ENCODE measurements at regions not wholly inside any gene's neighbourhood (a gene's known extent, or its start where the extent isn't known, plus 50 kb on each side); places are given as distances from the start of the nearest gene placed in this dataset.

DNA sequence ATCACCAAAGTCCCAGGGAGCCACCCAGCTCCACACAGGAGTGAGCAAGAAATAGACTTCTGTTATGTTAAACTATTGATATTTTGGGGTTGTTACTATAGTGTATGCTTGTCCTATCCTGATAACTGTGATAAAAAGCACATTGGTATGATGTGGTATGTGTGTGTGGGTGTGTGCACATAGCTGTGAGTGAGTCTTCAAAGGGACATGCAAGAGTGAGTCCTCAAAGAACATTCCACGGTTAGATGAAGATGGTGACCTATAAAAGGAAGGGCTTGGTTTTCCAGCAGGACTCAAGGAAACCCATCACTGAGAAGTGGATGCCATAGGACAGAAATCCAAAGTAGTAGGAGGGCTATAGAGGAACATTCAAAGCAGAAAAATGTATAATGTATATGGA is 342.9 kb downstream of the TSN start:
- H3K27me3 ChIP-seq (ENCODE audit: insufficient read depth, poor library complexity, severe bottlenecking): no peaks in the 10 kb centered on the region
- DNase-seq (ENCODE audit: low read depth in 1 of 2, low spot score in 1 of 2): no peak
- TF ChIP-seq GABPA (IDR thresholded peaks at IDR 0.05; ENCODE audit: low read depth) (no peak), SPI1 (IDR thresholded peaks at IDR 0.05; ENCODE audit: borderline replicate concordance, low read depth) (no peak), POLR2AphosphoS5 (IDR thresholded peaks at IDR 0.05; ENCODE audit: low read depth) (no peak)
- TF ChIP-seq, protein P1, sequence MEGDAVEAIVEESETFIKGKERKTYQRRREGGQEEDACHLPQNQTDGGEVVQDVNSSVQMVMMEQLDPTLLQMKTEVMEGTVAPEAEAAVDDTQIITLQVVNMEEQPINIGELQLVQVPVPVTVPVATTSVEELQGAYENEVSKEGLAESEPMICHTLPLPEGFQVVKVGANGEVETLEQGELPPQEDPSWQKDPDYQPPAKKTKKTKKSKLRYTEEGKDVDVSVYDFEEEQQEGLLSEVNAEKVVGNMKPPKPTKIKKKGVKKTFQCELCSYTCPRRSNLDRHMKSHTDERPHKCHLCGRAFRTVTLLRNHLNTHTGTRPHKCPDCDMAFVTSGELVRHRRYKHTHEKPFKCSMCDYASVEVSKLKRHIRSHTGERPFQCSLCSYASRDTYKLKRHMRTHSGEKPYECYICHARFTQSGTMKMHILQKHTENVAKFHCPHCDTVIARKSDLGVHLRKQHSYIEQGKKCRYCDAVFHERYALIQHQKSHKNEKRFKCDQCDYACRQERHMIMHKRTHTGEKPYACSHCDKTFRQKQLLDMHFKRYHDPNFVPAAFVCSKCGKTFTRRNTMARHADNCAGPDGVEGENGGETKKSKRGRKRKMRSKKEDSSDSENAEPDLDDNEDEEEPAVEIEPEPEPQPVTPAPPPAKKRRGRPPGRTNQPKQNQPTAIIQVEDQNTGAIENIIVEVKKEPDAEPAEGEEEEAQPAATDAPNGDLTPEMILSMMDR (IDR thresholded peaks at IDR 0.05; ENCODE audit: insufficient read depth, low read length): no peak
- no peak overlapping the region for H3K27ac ChIP-seq (replicated peaks)
- no peak overlapping the region for H3K4me3 ChIP-seq (replicated peaks; ENCODE audit: insufficient read depth, low read length)

DNA sequence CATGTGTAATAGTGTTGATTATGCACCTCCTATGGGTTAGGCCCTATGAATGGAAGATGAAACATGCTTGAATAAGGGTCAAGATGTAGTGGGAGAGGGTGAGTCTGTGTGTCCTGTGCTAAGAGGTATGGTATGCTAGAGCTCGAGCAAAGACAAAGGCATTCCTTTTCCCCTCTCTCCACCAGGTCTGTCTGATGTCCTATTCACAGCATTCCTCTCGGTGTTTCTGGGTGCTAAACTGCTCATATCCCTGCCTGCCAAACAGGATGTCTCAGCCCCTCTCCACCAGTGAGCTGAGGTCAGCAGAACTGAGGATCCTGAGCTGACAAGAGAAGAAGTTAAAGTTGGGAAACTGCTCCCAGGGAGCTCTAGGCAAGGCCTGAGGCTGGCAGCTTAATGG is 344.9 kb downstream of the TSN start:
- DNase-seq (ENCODE audit: low read depth in 1 of 2, low spot score in 1 of 2): no peak
- H3K27ac ChIP-seq (replicated peaks): no peak overlapping the region
- no peaks in the 10 kb centered on the region for H3K27me3 ChIP-seq (ENCODE audit: insufficient read depth, poor library complexity, severe bottlenecking)
- no peak for TF ChIP-seq GABPA (IDR thresholded peaks at IDR 0.05; ENCODE audit: low read depth)
- TF ChIP-seq, protein P2, sequence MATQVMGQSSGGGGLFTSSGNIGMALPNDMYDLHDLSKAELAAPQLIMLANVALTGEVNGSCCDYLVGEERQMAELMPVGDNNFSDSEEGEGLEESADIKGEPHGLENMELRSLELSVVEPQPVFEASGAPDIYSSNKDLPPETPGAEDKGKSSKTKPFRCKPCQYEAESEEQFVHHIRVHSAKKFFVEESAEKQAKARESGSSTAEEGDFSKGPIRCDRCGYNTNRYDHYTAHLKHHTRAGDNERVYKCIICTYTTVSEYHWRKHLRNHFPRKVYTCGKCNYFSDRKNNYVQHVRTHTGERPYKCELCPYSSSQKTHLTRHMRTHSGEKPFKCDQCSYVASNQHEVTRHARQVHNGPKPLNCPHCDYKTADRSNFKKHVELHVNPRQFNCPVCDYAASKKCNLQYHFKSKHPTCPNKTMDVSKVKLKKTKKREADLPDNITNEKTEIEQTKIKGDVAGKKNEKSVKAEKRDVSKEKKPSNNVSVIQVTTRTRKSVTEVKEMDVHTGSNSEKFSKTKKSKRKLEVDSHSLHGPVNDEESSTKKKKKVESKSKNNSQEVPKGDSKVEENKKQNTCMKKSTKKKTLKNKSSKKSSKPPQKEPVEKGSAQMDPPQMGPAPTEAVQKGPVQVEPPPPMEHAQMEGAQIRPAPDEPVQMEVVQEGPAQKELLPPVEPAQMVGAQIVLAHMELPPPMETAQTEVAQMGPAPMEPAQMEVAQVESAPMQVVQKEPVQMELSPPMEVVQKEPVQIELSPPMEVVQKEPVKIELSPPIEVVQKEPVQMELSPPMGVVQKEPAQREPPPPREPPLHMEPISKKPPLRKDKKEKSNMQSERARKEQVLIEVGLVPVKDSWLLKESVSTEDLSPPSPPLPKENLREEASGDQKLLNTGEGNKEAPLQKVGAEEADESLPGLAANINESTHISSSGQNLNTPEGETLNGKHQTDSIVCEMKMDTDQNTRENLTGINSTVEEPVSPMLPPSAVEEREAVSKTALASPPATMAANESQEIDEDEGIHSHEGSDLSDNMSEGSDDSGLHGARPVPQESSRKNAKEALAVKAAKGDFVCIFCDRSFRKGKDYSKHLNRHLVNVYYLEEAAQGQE (IDR thresholded peaks at IDR 0.05; ENCODE audit: insufficient replicate concordance, low read depth): no peak
- H3K4me3 ChIP-seq (replicated peaks; ENCODE audit: insufficient read depth, low read length): no peak overlapping the region

DNA sequence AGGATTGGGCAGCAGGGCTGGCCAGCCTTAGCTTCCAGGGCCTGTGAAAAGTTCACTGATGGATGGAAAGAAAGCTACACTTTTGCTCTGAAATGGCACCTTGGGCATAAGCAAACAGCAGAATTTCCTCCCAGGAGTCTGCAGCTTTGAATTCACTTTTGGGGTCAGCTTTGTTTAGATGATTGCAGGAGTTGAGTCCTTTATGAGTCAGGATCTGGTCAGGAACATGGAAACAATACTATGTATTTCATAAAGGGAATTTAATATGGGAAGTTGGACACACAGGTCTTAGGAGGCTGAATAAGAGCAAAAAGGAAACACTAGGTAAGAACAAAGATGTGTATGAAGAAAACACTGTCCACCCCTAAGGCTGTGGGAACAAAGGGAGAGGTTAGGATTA is 345.3 kb downstream of the TSN start:
- H3K27me3 ChIP-seq (ENCODE audit: insufficient read depth, poor library complexity, severe bottlenecking): no peaks in the 10 kb centered on the region
- H3K27ac ChIP-seq (replicated peaks): no peak overlapping the region
- TF ChIP-seq, protein P2 (IDR thresholded peaks at IDR 0.05; ENCODE audit: insufficient replicate concordance, low read depth): no peak
- TF ChIP-seq, protein P1 (IDR thresholded peaks at IDR 0.05; ENCODE audit: insufficient read depth, low read length): no peak
- TF ChIP-seq GABPA (IDR thresholded peaks at IDR 0.05; ENCODE audit: low read depth) (no peak), SPI1 (IDR thresholded peaks at IDR 0.05; ENCODE audit: borderline replicate concordance, low read depth) (no peak), POLR2AphosphoS5 (IDR thresholded peaks at IDR 0.05; ENCODE audit: low read depth) (no peak)
- no peak for DNase-seq (ENCODE audit: low read depth in 1 of 2, low spot score in 1 of 2)
- H3K4me3 ChIP-seq (replicated peaks; ENCODE audit: insufficient read depth, low read length): no peak overlapping the region

DNA sequence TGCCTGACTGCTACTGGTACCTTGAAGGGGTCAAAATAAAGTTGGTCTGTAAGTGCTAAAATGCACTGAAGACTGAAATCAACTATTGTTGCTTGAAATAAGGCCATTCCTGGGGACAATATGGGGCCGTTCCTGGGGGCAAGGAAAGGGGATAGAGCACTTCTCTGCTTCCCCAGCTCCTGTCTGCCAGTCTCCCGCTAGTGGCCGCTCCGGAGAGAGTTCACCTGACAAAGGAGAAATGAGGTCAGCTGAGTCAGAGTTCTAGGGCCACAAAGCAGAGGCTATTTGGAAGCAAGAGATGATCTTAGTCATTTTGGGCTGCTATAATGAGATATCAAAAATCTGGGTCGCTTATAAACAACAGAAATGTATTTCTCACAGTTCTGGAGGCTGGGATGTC is 345.9 kb downstream of the TSN start:
- H3K27me3 ChIP-seq (ENCODE audit: insufficient read depth, poor library complexity, severe bottlenecking): no peaks in the 10 kb centered on the region
- no peak for DNase-seq (ENCODE audit: low read depth in 1 of 2, low spot score in 1 of 2)
- no peak overlapping the region for H3K27ac ChIP-seq (replicated peaks)
- no peak overlapping the region for H3K4me3 ChIP-seq (replicated peaks; ENCODE audit: insufficient read depth, low read length)
- TF ChIP-seq, protein P1 (IDR thresholded peaks at IDR 0.05; ENCODE audit: insufficient read depth, low read length): no peak
- no peak for TF ChIP-seq SPI1 (IDR thresholded peaks at IDR 0.05; ENCODE audit: borderline replicate concordance, low read depth)
- TF ChIP-seq POLR2AphosphoS5 (IDR thresholded peaks at IDR 0.05; ENCODE audit: low read depth): no peak
- no peak for TF ChIP-seq GABPA (IDR thresholded peaks at IDR 0.05; ENCODE audit: low read depth)
- TF ChIP-seq, protein P2 (IDR thresholded peaks at IDR 0.05; ENCODE audit: insufficient replicate concordance, low read depth): no peak

Measured in HL-60 (cell line).